Endothelial cell of umbilical vein (primary cell): ENCODE measurements at regions not wholly inside any gene's neighbourhood (a gene's known extent, or its start where the extent isn't known, plus 50 kb on each side); places are given as distances from the start of the nearest gene placed in this dataset.

Experiments
- BruUV-seq: library from RNA; stranded (reverse); fragments of 400-500 nt; replicated peaks from 2 replicates; lab custom pipeline; 2021; lab: Mats Ljungman, UMichigan
- CTCF ChIA-PET: fragments of 300-600, 350-600 bp; sonication (Branson Sonifier 250); formaldehyde crosslinking; loops from one replicate; lab custom pipeline; 2021; ENCODE audit warnings: antibody characterized with exemption, inconsistent platforms; lab: Charles Lee
- POLR2A ChIA-PET: fragments of 300-600, 350-600 bp; sonication (Branson Sonifier 250); formaldehyde crosslinking; loops from one replicate; lab custom pipeline; 2021; ENCODE audit warnings: antibody characterized with exemption, inconsistent platforms; lab: Charles Lee
- DNase-seq: peaks from one replicate; pipeline ENCODE4 v3.0.0-alpha.2; 2011; ENCODE audit warnings: low read depth, low spot score
- FAIRE-seq: peaks from 2 replicates; lab custom pipeline; 2011; peaks lifted over from hg19 to GRCh38; lab: Jason Lieb, UNC
- H2AFZ ChIP-seq: 2 replicates; pipeline ENCODE4 v1.6.0; 2012; ENCODE audit warnings: low read depth, low read length, control low read depth, inconsistent platforms
- H3K27ac ChIP-seq: 2 replicates; pipeline ENCODE4 v1.5.1; 2011; ENCODE audit warnings: low read depth, mild to moderate bottlenecking, control low read depth, low read length, moderate library complexity; ENCODE audit not compliant: insufficient read depth
- H3K27me3 ChIP-seq, 2 experiments: 2 replicates each; pipeline versions ENCODE4 v1.6.0 to v1.6.1; 2011; ENCODE audit warnings: low read length in 2 of 2, mixed read lengths in 1 of 2; ENCODE audit not compliant: control insufficient read depth in 2 of 2, insufficient read depth in 2 of 2
- H3K36me3 ChIP-seq, 2 experiments: 2 replicates in 1 of 2; 3 replicates in 1 of 2; pipeline ENCODE4 v1.5.1; 2011; ENCODE audit warnings: low read length in 2 of 2, mild to moderate bottlenecking in 1 of 2, moderate library complexity in 1 of 2; ENCODE audit not compliant: control insufficient read depth in 2 of 2, insufficient read depth in 2 of 2; ENCODE audit errors: extremely low read depth in 1 of 2
- H3K4me1 ChIP-seq: 3 replicates; pipeline ENCODE4 v1.5.1; 2011; ENCODE audit warnings: mild to moderate bottlenecking, low read length; ENCODE audit not compliant: control insufficient read depth, insufficient read depth; ENCODE audit errors: extremely low read depth
- H3K4me2 ChIP-seq: 2 replicates; pipeline ENCODE4 v1.6.1; 2011; ENCODE audit warnings: low read length, control low read depth, mixed read lengths; ENCODE audit not compliant: insufficient read depth
- H3K4me3 ChIP-seq, 3 experiments: fragments of 200-600 bp in 1 of 3; sonication (generic), shearing (Covaris generic) in 1 of 3; replicated peaks in 1 of 3; 2 replicates each; pipeline ENCODE4 v1.5.1; 2011 to 2016; ENCODE audit warnings: control low read depth in 3 of 3, low read length in 3 of 3, mild to moderate bottlenecking in 2 of 3, inconsistent platforms in 1 of 3, low read depth in 1 of 3, moderate library complexity in 1 of 3; ENCODE audit not compliant: insufficient read depth in 1 of 3
- H3K79me2 ChIP-seq: 2 replicates; pipeline ENCODE4 v1.6.0; 2012; ENCODE audit warnings: low read length, inconsistent platforms; ENCODE audit not compliant: control insufficient read depth, insufficient read depth
- H3K9ac ChIP-seq: replicated peaks from 2 replicates; pipeline ENCODE3; 2011; ENCODE audit warnings: low read length, control low read depth; ENCODE audit not compliant: insufficient read depth; ENCODE audit errors: extremely low read depth
- H3K9me1 ChIP-seq: replicated peaks from 3 replicates; pipeline ENCODE4 v1.6.0; 2011; ENCODE audit warnings: mild to moderate bottlenecking, low read length; ENCODE audit not compliant: control insufficient read depth, insufficient read depth; ENCODE audit errors: extremely low read depth
- H3K9me3 ChIP-seq: replicated peaks from 2 replicates; pipeline ENCODE4 v1.5.1; 2012; ENCODE audit warnings: low read length, inconsistent platforms; ENCODE audit not compliant: control insufficient read depth, insufficient read depth
- H4K20me1 ChIP-seq: replicated peaks from 2 replicates; pipeline ENCODE3; 2011; ENCODE audit warnings: mild to moderate bottlenecking, low read length; ENCODE audit not compliant: control insufficient read depth, insufficient read depth; ENCODE audit errors: extremely low read depth
- CTCF ChIP-seq, 2 donors: IDR thresholded peaks; 1 replicate in 1 of 2; 2 replicates in 1 of 2; pipeline ENCODE4 v1.5.1; 2011; ENCODE audit warnings: low read length in 2 of 2, mild to moderate bottlenecking in 2 of 2, moderate library complexity in 2 of 2, control low read depth in 1 of 2, inconsistent platforms in 1 of 2, low read depth in 1 of 2; ENCODE audit not compliant: insufficient read depth in 1 of 2; ENCODE audit errors: extremely low read depth in 1 of 2
- EZH2 ChIP-seq: IDR thresholded peaks from 2 replicates; pipeline ENCODE4 v1.6.1; 2012; ENCODE audit warnings: borderline replicate concordance, low read depth, mild to moderate bottlenecking, moderate library complexity, low read length, inconsistent platforms; ENCODE audit not compliant: severe bottlenecking
- FOS ChIP-seq: IDR thresholded peaks from 2 replicates; pipeline ENCODE4 v1.6.1; 2011; ENCODE audit warnings: mild to moderate bottlenecking, low read length, moderate library complexity, borderline replicate concordance; ENCODE audit not compliant: insufficient read depth
- GATA2 ChIP-seq: IDR thresholded peaks from 2 replicates; pipeline ENCODE4 v1.7.0; 2011; ENCODE audit warnings: low read depth, mild to moderate bottlenecking, moderate library complexity, mixed read lengths, low read length; ENCODE audit not compliant: insufficient read length, insufficient read depth
- JUN ChIP-seq: IDR thresholded peaks from 2 replicates; pipeline ENCODE4 v1.6.1; 2011; ENCODE audit warnings: borderline replicate concordance, low read depth; ENCODE audit not compliant: insufficient read length, insufficient read depth
- MAX ChIP-seq: IDR thresholded peaks from 2 replicates; pipeline ENCODE4 v1.6.1; 2011; ENCODE audit not compliant: insufficient read depth, insufficient read length
- MYC ChIP-seq: IDR thresholded peaks from one replicate; pipeline ENCODE4 v1.6.1; 2011; ENCODE audit warnings: mild to moderate bottlenecking, low read depth, low read length
- POLR2A ChIP-seq: IDR thresholded peaks from 2 replicates; pipeline ENCODE4 v1.6.1; 2012; ENCODE audit warnings: low read depth, mild to moderate bottlenecking, control low read depth, low read length
- POLR2AphosphoS5 ChIP-seq: IDR thresholded peaks from 2 replicates; pipeline ENCODE4 v1.6.1; 2012; ENCODE audit warnings: low read depth, mild to moderate bottlenecking, control low read depth, low read length, moderate library complexity; ENCODE audit not compliant: insufficient read depth
- dilution Hi-C: fragments of 300-500 bp; cut with MboI; formaldehyde crosslinking; loops from one replicate; pipeline ENCODE4 v1.15.0; 2019; ENCODE audit warnings: low sequenced_read_pairs; ENCODE audit not compliant: extremely low pct_ligation_motif_present
- intact Hi-C: fragments of 100-400 bp; cut with micrococcal nuclease; formaldehyde crosslinking; loops from one replicate; pipeline ENCODE4 v1.10.0; 2022

- no peak overlapping the region for H2AFZ ChIP-seq
- H3K27ac ChIP-seq = no peak overlapping the region
- CTCF ChIA-PET = no interaction called here
- H3K9me1 ChIP-seq = no peaks in the 10 kb centered on the region
- H3K79me2 ChIP-seq = no peaks in the 10 kb centered on the region
- POLR2A ChIA-PET = no interaction called here
- no peak overlapping the region for H3K4me2 ChIP-seq
- dilution Hi-C loops = no loop called here
- TF ChIP-seq CTCF (IDR thresholded peaks at IDR 0.05; ENCODE audit: extremely low read depth in 1 of 2, insufficient read depth in 1 of 2, low read depth in 1 of 2, low read length in 2 of 2) (no peak), EZH2 (no peak), MYC (no peak), MAX (no peak), GATA2 (no peak)
- H3K4me3 ChIP-seq = no peak overlapping the region
- BruUV-seq = no TSS peak
- DNase-seq = no peak
- H3K4me1 ChIP-seq = no peaks in the 10 kb centered on the region
- H3K36me3 ChIP-seq = no peaks in the 10 kb centered on the region
- intact Hi-C loops = no loop called here
- no peak for FAIRE-seq
- H3K9ac ChIP-seq = no peak overlapping the region
- no peaks in the 10 kb centered on the region for H3K27me3 ChIP-seq
- no peaks in the 10 kb centered on the region for H3K9me3 ChIP-seq
- H4K20me1 ChIP-seq = no peaks in the 10 kb centered on the region
Observed at GRCh38 chr2:226463154-226463553, 336.5 kb downstream of the IRS1 start.

GRCh38 chr2:226461981-226462380 is 337.6 kb downstream of the IRS1 start:
- no peak for TF ChIP-seq POLR2A
- TF ChIP-seq CTCF (IDR thresholded peaks at IDR 0.05; ENCODE audit: extremely low read depth in 1 of 2, insufficient read depth in 1 of 2, low read depth in 1 of 2, low read length in 2 of 2) = no peak
- TF ChIP-seq GATA2 = no peak
- TF ChIP-seq MYC = no peak
- no peak for TF ChIP-seq EZH2
- TF ChIP-seq FOS = no peak
- TF ChIP-seq POLR2AphosphoS5 = no peak
- TF ChIP-seq MAX = no peak
- no peak for TF ChIP-seq JUN
- Histone ChIP-seq H2AFZ (no peak overlapping the region), H3K4me2 (no peak overlapping the region), H3K36me3 (no peaks in the 10 kb centered on the region), H3K27ac (no peak overlapping the region), H3K9me3 (no peaks in the 10 kb centered on the region), H3K9me1 (no peaks in the 10 kb centered on the region), H3K4me1 (no peaks in the 10 kb centered on the region), H3K79me2 (no peaks in the 10 kb centered on the region), H4K20me1 (no peaks in the 10 kb centered on the region), H3K9ac (no peak overlapping the region), H3K4me3 (no peak overlapping the region), H3K27me3 (no peaks in the 10 kb centered on the region)
- ChIA-PET CTCF (no interaction called here), POLR2A (no interaction called here)
- dilution Hi-C loops (no loop called here), intact Hi-C loops (no loop called here)
- DNase-seq (no peak), FAIRE-seq (no peak)
- BruUV-seq = no TSS peak
